K562 (cell line): ENCODE measurements at regions not wholly inside any gene's neighbourhood (a gene's known extent, or its start where the extent isn't known, plus 50 kb on each side); places are given as distances from the start of the nearest gene placed in this dataset.

Source experiments
- CGGBP1 ChIP-seq: fragments of 250-450 bp; sonication (Bioruptor Pico); IDR thresholded peaks from 2 replicates; pipeline ENCODE4 v1.9.0; 2021; ENCODE audit warnings: mild to moderate bottlenecking
- GATAD2A ChIP-seq: fragments of 450-650 bp; IDR thresholded peaks from 2 replicates; pipeline ENCODE4 v1.6.1; 2017
- JUN ChIP-seq, 2 experiments: sonication (generic) in 1 of 2; formaldehyde crosslinking in 1 of 2; IDR thresholded peaks; 2 replicates each; pipeline versions ENCODE4 v1.6.1 to v1.8.0; 2012 to 2022; ENCODE audit warnings: borderline replicate concordance in 2 of 2, mild to moderate bottlenecking in 2 of 2, improper control_type of control experiment in 1 of 2, low read depth in 1 of 2, low read length in 1 of 2, missing genetic modification reagents in 1 of 2
- LARP7 ChIP-seq: fragments of 450-650 bp; IDR thresholded peaks from 2 replicates; pipeline ENCODE4 v1.6.1; 2016
- MIER1 ChIP-seq: fragments of 450-650 bp; IDR thresholded peaks from 2 replicates; pipeline ENCODE4 v1.6.1; 2016; ENCODE audit warnings: antibody characterized with exemption, mild to moderate bottlenecking, low read depth
- MLX ChIP-seq, 2 experiments: fragments of 450-650 bp in 1 of 2; sonication (generic) in 1 of 2; formaldehyde crosslinking; conservative IDR thresholded peaks; 2 replicates each; pipeline versions ENCODE4 v1.4.0 to v1.8.1; 2020 to 2022; ENCODE audit warnings: mild to moderate bottlenecking in 1 of 2, missing genetic modification reagents in 1 of 2
- MTA2 ChIP-seq: fragments of 450-650 bp; IDR thresholded peaks from 2 replicates; pipeline ENCODE4 v1.6.1; 2016; ENCODE audit warnings: low read depth
- PHF21A ChIP-seq: fragments of 450-650 bp; IDR thresholded peaks from 2 replicates; pipeline ENCODE4 v1.6.1; 2017; ENCODE audit warnings: low read depth, borderline replicate concordance
- PRMT5 ChIP-seq: sonication (generic); formaldehyde crosslinking; IDR thresholded peaks from 2 replicates; pipeline ENCODE4 v1.5.0; 2020; ENCODE audit warnings: missing genetic modification reagents
- RFX1 ChIP-seq: fragments of 450-650 bp; IDR thresholded peaks from 2 replicates; pipeline ENCODE4 v1.6.1; 2016; ENCODE audit warnings: mild to moderate bottlenecking, moderate library complexity
- SREBF1 ChIP-seq: fragments of 150-350 bp; IDR thresholded peaks from 2 replicates; pipeline ENCODE4 v1.6.1; 2014; ENCODE audit warnings: antibody characterized with exemption, low read depth, low read length, borderline replicate concordance
- ZEB2 ChIP-seq: fragments of 450-650 bp; IDR thresholded peaks from 2 replicates; pipeline ENCODE4 v1.6.1; 2016
- ZFP1 ChIP-seq: fragments of 450-650 bp; formaldehyde crosslinking; IDR thresholded peaks from 2 replicates; pipeline ENCODE4 v1.4.0; 2020; ENCODE audit warnings: mild to moderate bottlenecking, mixed read lengths
- ZNF778 ChIP-seq: fragments of 450-650 bp; formaldehyde crosslinking; IDR thresholded peaks from 2 replicates; pipeline ENCODE4 v1.4.0; 2020; ENCODE audit warnings: mild to moderate bottlenecking, moderate library complexity
- TF ChIP-seq, protein P1 (sequence below), 2 experiments: fragments of 450-650 bp; IDR thresholded peaks; 2 replicates each; pipeline ENCODE4 v1.6.1; 2016; ENCODE audit warnings: mild to moderate bottlenecking in 2 of 2, borderline replicate concordance in 1 of 2, low read depth in 1 of 2, moderate library complexity in 1 of 2
- TF ChIP-seq, protein P2 (sequence below): sonication (generic); formaldehyde crosslinking; IDR thresholded peaks from 2 replicates; pipeline ENCODE4 v1.8.0; 2022; ENCODE audit warnings: mild to moderate bottlenecking, missing genetic modification reagents
- TF ChIP-seq, protein P3 (sequence below): fragments of 450-650 bp; formaldehyde crosslinking; IDR thresholded peaks from 2 replicates; pipeline ENCODE4 v1.4.0; 2020; ENCODE audit warnings: mild to moderate bottlenecking

DNA sequence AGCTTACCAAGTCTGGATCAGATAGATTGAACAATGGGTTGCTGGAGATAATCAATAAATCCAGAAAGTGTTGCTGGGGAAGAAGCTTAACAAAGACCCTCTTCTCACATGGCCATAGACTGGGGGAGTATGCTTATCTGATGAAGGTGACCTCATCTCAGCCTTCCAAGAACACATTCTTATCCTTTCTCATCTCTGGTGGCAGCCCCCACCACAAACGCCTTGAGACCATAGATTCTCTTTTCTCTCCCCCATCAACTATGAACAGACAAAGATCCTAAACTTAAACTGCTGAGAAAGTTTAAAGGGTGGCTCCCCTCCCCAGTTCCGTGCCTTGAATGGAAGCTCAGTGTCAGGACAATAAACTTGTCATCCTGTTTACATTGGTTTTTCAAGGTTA is 428.7 kb upstream of the TRIB2 start (continued):
- TF ChIP-seq MIER1: no peak
- TF ChIP-seq ZFP1 (CRISPR knock-in tag): no peak
- no peak for TF ChIP-seq MLX (CRISPR knock-in tag; conservative IDR thresholded peaks at IDR 0.05)
- TF ChIP-seq RFX1: no peak
- TF ChIP-seq ZEB2: no peak
- no peak for TF ChIP-seq GATAD2A
- TF ChIP-seq LARP7: no peak
- no peak for TF ChIP-seq CGGBP1
- TF ChIP-seq, protein P1, sequence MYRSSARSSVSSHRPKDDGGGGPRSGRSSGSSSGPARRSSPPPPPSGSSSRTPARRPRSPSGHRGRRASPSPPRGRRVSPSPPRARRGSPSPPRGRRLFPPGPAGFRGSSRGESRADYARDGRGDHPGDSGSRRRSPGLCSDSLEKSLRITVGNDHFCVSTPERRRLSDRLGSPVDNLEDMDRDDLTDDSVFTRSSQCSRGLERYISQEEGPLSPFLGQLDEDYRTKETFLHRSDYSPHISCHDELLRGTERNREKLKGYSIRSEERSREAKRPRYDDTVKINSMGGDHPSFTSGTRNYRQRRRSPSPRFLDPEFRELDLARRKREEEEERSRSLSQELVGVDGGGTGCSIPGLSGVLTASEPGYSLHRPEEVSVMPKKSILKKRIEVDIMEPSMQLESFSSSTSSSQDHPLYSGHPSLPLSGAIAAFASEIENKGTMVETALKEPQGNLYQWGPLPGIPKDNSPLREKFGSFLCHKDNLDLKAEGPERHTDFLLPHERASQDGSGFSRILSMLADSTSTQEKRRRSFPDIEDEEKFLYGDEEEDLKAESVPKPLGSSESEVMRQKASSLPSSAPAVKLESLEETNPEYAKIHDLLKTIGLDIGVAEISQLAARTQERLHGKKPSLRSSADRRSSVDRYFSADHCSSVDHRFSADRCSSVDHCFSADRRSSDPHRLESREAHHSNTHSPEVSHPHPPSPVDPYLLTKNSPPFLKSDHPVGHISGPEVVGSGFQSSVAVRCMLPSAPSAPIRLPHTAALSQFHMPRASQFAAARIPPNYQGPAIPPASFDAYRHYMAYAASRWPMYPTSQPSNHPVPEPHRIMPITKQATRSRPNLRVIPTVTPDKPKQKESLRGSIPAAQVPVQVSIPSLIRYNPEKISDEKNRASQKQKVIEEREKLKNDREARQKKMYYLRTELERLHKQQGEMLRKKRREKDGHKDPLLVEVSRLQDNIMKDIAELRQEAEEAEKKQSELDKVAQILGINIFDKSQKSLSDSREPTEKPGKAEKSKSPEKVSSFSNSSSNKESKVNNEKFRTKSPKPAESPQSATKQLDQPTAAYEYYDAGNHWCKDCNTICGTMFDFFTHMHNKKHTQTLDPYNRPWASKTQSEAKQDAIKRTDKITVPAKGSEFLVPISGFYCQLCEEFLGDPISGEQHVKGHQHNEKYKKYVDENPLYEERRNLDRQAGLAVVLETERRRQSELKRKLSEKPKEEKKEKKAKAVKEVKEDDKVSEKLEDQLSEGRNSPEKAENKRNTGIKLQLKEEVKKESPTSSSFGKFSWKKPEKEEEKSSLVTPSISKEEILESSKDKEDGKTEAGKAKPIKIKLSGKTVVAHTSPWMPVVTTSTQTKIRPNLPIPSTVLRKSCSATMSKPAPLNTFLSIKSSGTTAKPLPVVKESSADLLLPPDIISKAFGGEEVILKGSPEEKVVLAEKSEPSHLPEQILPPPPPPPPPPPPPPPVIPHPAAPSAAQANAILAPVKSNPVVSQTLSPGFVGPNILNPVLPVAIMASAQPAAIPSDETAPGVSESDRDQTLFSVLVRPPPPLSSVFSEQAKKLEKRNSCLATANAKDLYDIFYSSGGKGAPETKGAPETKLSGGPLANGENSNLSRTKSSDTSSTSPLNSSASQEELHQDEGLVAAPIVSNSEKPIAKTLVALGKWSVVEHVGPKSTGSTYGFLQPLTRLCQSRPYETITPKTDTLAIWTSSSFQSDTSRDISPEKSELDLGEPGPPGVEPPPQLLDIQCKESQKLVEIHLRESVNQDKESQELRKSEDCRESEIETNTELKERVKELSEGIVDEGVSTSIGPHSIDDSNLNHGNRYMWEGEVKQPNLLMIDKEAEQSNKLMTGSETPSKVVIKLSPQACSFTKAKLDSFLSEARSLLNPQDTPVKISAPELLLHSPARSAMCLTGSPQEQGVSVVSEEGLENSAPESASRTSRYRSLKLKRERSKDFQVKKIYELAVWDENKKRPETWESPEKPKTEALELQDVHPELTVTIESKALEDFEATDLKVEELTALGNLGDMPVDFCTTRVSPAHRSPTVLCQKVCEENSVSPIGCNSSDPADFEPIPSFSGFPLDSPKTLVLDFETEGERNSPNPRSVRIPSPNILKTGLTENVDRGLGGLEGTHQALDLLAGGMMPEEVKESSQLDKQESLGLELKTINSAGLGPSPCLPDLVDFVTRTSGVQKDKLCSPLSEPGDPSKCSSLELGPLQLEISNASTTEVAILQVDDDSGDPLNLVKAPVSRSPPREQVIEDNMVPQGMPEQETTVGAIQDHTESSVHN (IDR thresholded peaks at IDR 0.05; ENCODE audit: borderline replicate concordance in 1 of 2, low read depth in 1 of 2): no peak
- no peak for TF ChIP-seq ZNF778 (CRISPR knock-in tag)
- TF ChIP-seq PRMT5 (CRISPR knock-in tag): no peak
- TF ChIP-seq MTA2: 0 out of 2 replicates have a peak, but pooled peaks have one; percentile 27
- TF ChIP-seq PHF21A: no peak
- peak; percentile 68 for TF ChIP-seq JUN (IDR thresholded peaks at IDR 0.05; ENCODE audit: borderline replicate concordance, low read depth, low read length)
- no peak for TF ChIP-seq JUN (CRISPR knock-in tag; IDR thresholded peaks at IDR 0.05; ENCODE audit: borderline replicate concordance)
- no peak for TF ChIP-seq SREBF1
- TF ChIP-seq, protein P2, sequence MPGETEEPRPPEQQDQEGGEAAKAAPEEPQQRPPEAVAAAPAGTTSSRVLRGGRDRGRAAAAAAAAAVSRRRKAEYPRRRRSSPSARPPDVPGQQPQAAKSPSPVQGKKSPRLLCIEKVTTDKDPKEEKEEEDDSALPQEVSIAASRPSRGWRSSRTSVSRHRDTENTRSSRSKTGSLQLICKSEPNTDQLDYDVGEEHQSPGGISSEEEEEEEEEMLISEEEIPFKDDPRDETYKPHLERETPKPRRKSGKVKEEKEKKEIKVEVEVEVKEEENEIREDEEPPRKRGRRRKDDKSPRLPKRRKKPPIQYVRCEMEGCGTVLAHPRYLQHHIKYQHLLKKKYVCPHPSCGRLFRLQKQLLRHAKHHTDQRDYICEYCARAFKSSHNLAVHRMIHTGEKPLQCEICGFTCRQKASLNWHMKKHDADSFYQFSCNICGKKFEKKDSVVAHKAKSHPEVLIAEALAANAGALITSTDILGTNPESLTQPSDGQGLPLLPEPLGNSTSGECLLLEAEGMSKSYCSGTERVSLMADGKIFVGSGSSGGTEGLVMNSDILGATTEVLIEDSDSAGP (CRISPR knock-in tag): no peak
- TF ChIP-seq, protein P3, sequence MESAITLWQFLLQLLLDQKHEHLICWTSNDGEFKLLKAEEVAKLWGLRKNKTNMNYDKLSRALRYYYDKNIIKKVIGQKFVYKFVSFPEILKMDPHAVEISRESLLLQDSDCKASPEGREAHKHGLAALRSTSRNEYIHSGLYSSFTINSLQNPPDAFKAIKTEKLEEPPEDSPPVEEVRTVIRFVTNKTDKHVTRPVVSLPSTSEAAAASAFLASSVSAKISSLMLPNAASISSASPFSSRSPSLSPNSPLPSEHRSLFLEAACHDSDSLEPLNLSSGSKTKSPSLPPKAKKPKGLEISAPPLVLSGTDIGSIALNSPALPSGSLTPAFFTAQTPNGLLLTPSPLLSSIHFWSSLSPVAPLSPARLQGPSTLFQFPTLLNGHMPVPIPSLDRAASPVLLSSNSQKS (CRISPR knock-in tag): no peak
